ENCODE measurements at regions not wholly inside any gene's neighbourhood (a gene's known extent, or its start where the extent isn't known, plus 50 kb on each side); places are given as distances from the start of the nearest gene placed in this dataset.

DNA sequence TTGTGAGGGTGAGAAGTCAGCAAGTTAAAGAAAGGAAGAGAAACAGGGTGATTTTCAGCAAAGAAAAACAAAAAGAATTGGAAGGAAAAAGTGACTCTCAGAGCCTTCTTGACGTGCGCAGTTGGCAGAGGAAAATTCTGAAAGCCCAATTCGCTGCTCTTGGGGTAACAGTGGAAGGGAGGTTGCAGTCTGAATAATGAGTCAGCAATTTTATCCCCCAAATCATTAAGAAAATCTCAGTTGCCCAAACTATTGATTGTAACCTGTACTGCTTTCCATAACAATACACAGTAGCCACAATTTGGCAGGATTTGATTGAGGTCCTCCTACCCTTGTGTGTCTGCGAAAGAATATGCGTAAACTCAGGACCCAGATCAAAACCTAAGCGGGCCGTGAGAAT is 309.1 kb downstream of the EMP1 start:
- DNase-seq: no peak

DNA sequence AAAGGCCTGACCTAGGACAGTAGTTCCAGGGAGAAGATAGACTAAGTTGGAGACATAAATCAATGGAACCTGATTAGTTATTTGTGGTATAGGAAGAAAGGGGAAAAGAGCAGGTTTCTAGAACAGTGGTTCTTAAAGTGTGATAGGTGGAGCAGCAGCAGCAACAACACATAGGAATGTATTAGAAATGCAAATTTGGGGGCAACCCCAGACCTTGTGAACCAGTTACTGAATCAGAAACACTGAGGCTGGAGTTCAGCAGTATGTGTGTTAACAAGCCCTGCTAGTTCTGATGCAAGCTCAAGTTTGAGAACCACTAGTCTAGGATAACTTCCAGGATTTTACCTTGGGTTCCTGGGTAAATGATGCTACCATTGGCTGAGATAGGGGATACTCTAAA is 308.7 kb downstream of the EMP1 start:
- DNase-seq: no peak

- no peak for DNase-seq
These were observed 308.2 kb downstream of the EMP1 start for GRCh38 chr12:13504736-13505135.

DNA sequence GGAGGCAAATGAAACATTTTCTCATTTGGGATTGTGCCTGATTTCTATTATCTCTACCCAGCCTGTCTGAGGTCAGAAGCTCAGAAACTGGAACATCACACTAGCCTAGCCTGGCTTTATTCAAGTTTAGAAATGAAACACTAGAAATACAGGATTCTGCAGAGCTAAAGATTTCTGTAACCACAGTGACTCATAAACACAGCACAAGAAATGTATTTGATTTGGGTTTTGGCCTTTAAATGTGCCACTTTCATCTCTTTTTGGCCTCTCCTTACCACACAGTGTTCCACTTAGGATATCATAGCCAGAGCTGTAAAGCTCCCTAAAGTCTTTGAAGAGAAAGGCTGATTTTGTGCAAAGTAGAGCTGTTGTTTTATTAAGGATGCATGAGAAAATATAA is 307.5 kb downstream of the EMP1 start:
- DNase-seq: no peak

GRCh38 chr12:13503094-13503835 is 306.7 kb downstream of the EMP1 start:
- no peak for DNase-seq

DNA sequence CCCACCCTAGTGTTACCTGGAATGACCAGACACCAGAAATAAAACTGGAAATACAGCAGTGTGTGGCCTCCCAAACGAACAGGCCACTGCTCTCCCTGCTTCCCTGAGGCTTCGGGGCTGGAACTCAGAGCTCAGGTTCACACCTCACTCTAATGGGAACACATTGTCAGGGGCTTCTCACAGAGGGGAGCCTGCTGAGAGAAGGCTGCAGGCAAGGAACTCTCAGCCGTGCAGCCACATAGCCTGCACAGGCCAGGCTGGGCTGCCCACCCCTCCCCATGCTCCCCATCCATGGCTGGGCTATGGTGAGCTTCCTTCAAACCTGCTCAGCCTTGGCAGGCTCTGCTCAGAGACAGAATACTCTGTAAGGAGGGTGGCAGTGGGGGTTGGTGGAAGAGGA is 302.5 kb downstream of the EMP1 start:
- DNase-seq: no peak

DNA sequence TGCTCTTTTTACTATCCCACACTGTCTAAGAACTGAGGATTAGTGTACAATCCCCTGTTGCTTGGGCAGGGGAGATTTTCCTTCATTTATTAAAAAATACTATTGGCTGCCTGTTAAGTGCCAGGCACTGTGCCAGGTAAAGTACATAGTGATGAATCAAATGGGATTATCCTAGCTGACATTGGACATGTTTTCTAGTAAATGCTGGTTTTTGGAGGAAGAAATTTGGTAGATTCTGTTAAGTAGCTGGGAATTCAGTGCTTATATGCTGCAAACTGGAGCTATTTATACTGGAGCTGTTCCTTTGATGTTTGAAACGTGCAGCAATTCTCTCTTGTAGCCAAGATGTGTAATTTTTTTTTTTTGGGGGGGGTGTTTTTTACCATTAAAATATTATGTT is 299.6 kb downstream of the EMP1 start:
- DNase-seq: no peak

DNA sequence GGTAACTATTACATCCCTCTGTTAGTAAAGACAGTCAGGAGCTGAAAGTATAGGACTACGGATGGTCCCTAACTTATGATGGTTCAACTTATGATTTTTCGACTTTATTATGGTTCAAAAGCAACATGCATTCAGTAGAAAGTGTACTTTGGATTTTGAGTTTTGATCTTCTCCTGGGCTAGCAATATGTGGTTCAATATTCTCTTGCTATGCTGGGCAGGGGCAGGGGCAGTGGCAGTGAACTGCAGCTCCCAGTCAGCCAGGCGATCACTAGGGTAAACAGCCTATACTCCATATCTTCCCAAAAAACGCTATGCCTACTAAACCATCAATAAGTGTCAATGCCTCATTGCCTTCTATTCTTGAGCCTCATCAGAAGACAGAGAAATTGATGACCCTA is 292.7 kb downstream of the EMP1 start:
- DNase-seq: no peak

- peak in 1 of 58 donors; percentile 12 for DNase-seq
These were observed 290.8 kb downstream of the EMP1 start for GRCh38 chr12:13487326-13487725.

- DNase-seq: no peak
These were observed 290.3 kb downstream of the EMP1 start for GRCh38 chr12:13486794-13487193.

GRCh38 chr12:13478650-13479181 is 282.2 kb downstream of the EMP1 start:
- no peak for DNase-seq

GRCh38 chr12:13474381-13474780 is 277.9 kb downstream of the EMP1 start:
- DNase-seq: no peak

DNA sequence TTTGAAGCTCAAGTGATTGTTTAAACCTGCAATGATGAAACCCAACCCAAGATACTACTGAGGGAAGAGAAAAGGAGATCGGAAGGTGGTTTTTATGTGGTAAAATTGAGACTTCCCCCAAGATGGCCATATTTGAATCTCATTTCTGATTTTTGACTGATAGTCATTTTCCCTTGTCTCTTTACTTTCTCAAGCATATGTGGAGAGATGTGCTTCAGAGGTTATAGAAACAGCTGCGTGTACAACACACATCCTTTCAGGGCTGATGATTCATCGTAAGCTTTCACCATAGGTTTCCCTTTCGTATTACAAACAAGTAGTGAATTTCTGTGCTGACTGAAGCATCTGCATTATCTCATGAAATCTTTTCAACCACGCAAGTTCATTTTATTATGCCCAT is 276.2 kb downstream of the EMP1 start:
- DNase-seq: peak in 1 of 58 donors; percentile 32

- DNase-seq: peak in 7 of 58 donors; percentile 8 to 45 (median 13)
These were observed 274.9 kb downstream of the EMP1 start for GRCh38 chr12:13471471-13471870.

DNA sequence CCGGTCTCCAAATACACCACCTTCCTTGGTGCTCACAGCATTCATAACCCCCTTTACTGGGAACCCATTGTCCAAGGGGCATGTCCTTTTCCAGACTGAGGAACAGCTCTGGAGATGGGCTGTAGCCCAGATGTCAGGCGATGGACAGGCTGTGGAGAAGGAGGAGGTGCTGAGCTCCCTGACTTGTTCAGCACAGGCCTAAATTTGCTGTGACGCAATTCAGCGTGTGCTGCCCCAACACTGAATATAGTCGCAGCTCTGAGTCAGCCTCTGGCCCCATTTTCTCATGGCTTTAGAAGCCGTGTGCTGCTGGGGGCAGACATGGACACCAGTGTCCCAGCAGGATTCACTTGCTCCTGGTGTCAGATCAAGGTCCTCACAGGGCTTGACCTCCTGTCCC is 269.1 kb downstream of the EMP1 start:
- DNase-seq: peak in 4 of 58 donors; percentile 7 to 35 (median 11)

- DNase-seq: no peak
These were observed 266.7 kb downstream of the EMP1 start for GRCh38 chr12:13463189-13463588.

GRCh38 chr12:13462450-13462849 is 265.9 kb downstream of the EMP1 start:
- DNase-seq: no peak

- DNase-seq: no peak
These were observed 259.2 kb downstream of the EMP1 start for GRCh38 chr12:13455778-13456144.

- no peak for DNase-seq
These were observed 258.7 kb downstream of the EMP1 start for GRCh38 chr12:13454991-13455777.

DNA sequence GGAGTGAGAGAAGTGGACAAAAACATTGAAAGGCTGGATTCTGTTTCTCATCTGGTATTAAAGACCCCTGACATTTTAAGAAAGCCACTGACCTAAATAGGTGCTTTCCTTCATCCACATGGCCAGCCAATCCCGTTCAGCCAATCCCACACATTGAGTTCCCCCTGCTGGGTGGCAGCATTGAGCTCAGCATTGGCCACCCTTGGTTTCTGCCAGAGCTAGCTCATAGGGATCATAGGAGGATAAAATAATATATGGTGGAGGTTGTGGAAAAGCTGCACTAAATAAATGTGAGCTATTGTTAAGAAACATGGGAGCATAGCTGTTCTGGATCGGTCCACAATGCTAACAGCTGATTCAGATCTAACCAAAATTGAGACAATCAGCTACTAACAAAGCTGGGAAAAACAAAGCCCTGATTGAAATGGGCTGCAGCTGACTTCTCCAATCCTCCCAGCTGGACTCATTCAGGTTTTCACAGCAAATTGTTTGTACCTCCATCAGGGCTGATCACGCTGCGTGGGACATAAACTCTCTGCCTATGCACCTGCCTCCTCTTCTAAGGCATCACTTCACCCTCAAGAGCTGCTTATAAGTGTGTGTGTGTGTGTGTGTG is 256.5 kb downstream of the EMP1 start:
- DNase-seq: peak in 24 of 58 donors; percentile 4 to 75 (median 31)

DNA sequence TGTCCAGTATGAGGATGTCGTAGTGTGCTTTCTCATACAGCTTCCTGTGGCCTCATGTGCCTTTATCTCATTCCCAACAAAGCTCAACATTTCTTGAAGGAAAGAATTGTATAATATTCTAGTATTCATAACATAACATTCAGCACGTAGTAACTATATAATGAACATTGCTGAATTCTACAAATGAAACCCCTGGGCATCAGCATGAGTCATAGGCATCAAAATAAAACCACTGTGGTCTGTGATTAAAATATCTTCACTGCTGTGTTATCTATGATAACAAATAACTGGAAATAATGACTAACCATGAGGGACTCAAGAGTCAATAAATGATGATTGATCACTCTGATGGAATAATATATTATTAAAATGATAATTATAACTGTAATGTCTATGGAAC is 255.2 kb downstream of the EMP1 start:
- DNase-seq: no peak

Data from anterior cingulate cortex (tissue), 58 donors.